OCI-LY1 (cell line): ENCODE measurements at regions not wholly inside any gene's neighbourhood (a gene's known extent, or its start where the extent isn't known, plus 50 kb on each side); places are given as distances from the start of the nearest gene placed in this dataset.

Experiments
- H2AFZ ChIP-seq: fragments of 200-600 bp; sonication (generic), shearing (Covaris generic); 2 replicates; pipeline ENCODE4 v1.6.0; 2014; ENCODE audit warnings: antibody characterized with exemption, mild to moderate bottlenecking, low read length
- H3F3A ChIP-seq: fragments of 200-600 bp; sonication (generic), shearing (Covaris generic); 2 replicates; pipeline ENCODE4 v1.6.0; 2014; ENCODE audit warnings: mild to moderate bottlenecking, antibody characterized with exemption, low read length, moderate library complexity; ENCODE audit not compliant: insufficient read depth
- H3K27ac ChIP-seq: fragments of 200-600 bp; sonication (generic); 2 replicates; pipeline ENCODE4 v1.5.1; 2014; ENCODE audit warnings: low read length, mixed run types, mild to moderate bottlenecking, low read depth; ENCODE audit not compliant: poor library complexity, severe bottlenecking
- H3K27me3 ChIP-seq: fragments of 200-600 bp; sonication (generic); 2 replicates; pipeline ENCODE4 v1.6.0; 2014; ENCODE audit warnings: antibody characterized with exemption, mild to moderate bottlenecking, low read length, moderate library complexity; ENCODE audit not compliant: insufficient read depth
- H3K36me3 ChIP-seq: fragments of 200-600 bp; sonication (generic); 2 replicates; pipeline ENCODE4 v1.6.1; 2014; ENCODE audit warnings: mild to moderate bottlenecking, antibody characterized with exemption, low read length, moderate library complexity, mixed read lengths; ENCODE audit not compliant: insufficient read depth
- H3K4me1 ChIP-seq: fragments of 200-600 bp; sonication (generic); 2 replicates; pipeline ENCODE4 v1.5.1; 2014; ENCODE audit warnings: mild to moderate bottlenecking, low read length, moderate library complexity; ENCODE audit not compliant: insufficient read depth, severe bottlenecking
- H3K4me2 ChIP-seq: fragments of 200-600 bp; sonication (generic), shearing (Covaris generic); 2 replicates; pipeline ENCODE4 v1.6.1; 2014; ENCODE audit warnings: low read length
- H3K4me3 ChIP-seq: fragments of 200-600 bp; sonication (generic); 2 replicates; pipeline ENCODE4 v1.5.1; 2014; ENCODE audit warnings: low read length, low read depth, mild to moderate bottlenecking, mixed read lengths; ENCODE audit not compliant: poor library complexity, severe bottlenecking
- H3K79me2 ChIP-seq: fragments of 200-600 bp; shearing (Covaris generic); 2 replicates; pipeline ENCODE4 v1.6.1; 2016; ENCODE audit warnings: mixed run types, low read length, mixed read lengths; ENCODE audit not compliant: insufficient read depth
- H3K9ac ChIP-seq: fragments of 200-600 bp; sonication (generic), shearing (Covaris generic); 2 replicates; pipeline ENCODE4 v1.6.1; 2014; ENCODE audit warnings: mild to moderate bottlenecking, low read length, mixed read lengths
- H3K9me2 ChIP-seq: fragments of 200-600 bp; sonication (generic), shearing (Covaris generic); 2 replicates; pipeline ENCODE4 v1.6.1; 2014; ENCODE audit warnings: low read depth, mild to moderate bottlenecking, low read length, mixed read lengths
- H3K9me3 ChIP-seq: fragments of 200-600 bp; shearing (Covaris generic); 2 replicates; pipeline ENCODE4 v1.6.1; 2014; ENCODE audit warnings: low read length, mixed read lengths
- H4K20me1 ChIP-seq: fragments of 200-600 bp; sonication (generic), shearing (Covaris generic); 2 replicates; pipeline ENCODE4 v1.6.0; 2016; ENCODE audit warnings: mild to moderate bottlenecking, low read length; ENCODE audit not compliant: insufficient read depth
- EZH2 ChIP-seq: fragments of 200-600 bp; sonication (generic), shearing (Covaris generic); IDR thresholded peaks from 2 replicates; pipeline ENCODE4 v1.8.0; 2017; ENCODE audit warnings: borderline replicate concordance, mixed run types, mild to moderate bottlenecking, antibody characterized with exemption, low read length, moderate library complexity, mixed read lengths
- TF ChIP-seq, protein P1 (sequence below): fragments of 200-600 bp; sonication (generic), shearing (Covaris generic); IDR thresholded peaks from 2 replicates; pipeline ENCODE4 v1.5.1; 2017; ENCODE audit warnings: mild to moderate bottlenecking, antibody characterized with exemption, low read length, moderate library complexity, mixed read lengths

DNA sequence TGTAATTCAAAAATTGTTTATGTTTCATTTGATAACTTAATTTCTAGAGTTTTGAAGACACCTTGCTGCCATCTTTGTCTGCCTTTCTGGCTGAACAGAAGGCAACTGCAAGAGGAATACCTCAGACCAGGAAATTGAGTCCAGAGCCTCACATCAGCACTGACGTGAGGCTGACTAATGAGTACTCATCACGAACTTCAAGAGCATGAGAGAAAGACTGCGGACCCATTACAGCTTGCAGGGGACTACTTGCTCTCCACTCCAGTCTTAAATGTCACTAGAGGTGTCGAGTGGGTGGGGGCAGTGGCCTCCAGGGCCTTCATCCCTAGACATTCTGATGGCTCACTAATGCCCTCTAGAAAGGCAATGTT, 109.5 kb upstream of the SSTR4 start:
- no peak overlapping the region for H3K9ac ChIP-seq
- no peaks in the 10 kb centered on the region for H3K9me3 ChIP-seq
- TF ChIP-seq, protein P1, sequence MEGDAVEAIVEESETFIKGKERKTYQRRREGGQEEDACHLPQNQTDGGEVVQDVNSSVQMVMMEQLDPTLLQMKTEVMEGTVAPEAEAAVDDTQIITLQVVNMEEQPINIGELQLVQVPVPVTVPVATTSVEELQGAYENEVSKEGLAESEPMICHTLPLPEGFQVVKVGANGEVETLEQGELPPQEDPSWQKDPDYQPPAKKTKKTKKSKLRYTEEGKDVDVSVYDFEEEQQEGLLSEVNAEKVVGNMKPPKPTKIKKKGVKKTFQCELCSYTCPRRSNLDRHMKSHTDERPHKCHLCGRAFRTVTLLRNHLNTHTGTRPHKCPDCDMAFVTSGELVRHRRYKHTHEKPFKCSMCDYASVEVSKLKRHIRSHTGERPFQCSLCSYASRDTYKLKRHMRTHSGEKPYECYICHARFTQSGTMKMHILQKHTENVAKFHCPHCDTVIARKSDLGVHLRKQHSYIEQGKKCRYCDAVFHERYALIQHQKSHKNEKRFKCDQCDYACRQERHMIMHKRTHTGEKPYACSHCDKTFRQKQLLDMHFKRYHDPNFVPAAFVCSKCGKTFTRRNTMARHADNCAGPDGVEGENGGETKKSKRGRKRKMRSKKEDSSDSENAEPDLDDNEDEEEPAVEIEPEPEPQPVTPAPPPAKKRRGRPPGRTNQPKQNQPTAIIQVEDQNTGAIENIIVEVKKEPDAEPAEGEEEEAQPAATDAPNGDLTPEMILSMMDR, result no peak
- no peak for TF ChIP-seq EZH2
- H3K27ac ChIP-seq, result no peak overlapping the region
- no peak overlapping the region for H3K4me3 ChIP-seq
- H3K4me2 ChIP-seq, result no peak overlapping the region
- H2AFZ ChIP-seq, result no peak overlapping the region
- H4K20me1 ChIP-seq, result no peaks in the 10 kb centered on the region
- no peaks in the 10 kb centered on the region for H3K9me2 ChIP-seq
- no peaks in the 10 kb centered on the region for H3K36me3 ChIP-seq
- H3F3A ChIP-seq, result no peaks in the 10 kb centered on the region
- no peaks in the 10 kb centered on the region for H3K4me1 ChIP-seq
- H3K27me3 ChIP-seq, result no peaks in the 10 kb centered on the region
- H3K79me2 ChIP-seq, result no peaks in the 10 kb centered on the region

DNA sequence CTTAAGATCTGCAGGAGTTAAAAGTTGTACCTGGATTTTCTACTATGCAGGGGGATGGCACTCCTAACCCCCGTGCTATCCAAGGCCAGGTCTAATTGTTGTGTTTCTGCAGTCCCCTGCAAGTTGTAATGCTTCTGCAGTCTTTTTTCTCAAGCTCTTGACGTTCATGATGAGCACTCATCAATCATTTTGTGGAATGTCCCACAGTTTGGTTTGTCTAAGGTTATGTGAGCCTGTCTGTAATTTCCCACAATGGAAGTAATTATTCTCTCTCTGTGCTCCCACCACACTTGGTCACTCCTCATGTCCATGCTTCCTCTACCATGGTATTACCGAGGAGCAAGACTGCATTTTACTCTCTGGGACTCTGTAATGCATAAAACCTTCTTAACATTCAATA, 107.6 kb upstream of the SSTR4 start:
- H3K9me2 ChIP-seq, result no peaks in the 10 kb centered on the region
- no peak overlapping the region for H3K4me2 ChIP-seq
- H4K20me1 ChIP-seq, result no peaks in the 10 kb centered on the region
- H3K27me3 ChIP-seq, result no peaks in the 10 kb centered on the region
- H3K9me3 ChIP-seq, result no peaks in the 10 kb centered on the region
- H3F3A ChIP-seq, result no peaks in the 10 kb centered on the region
- H3K79me2 ChIP-seq, result no peaks in the 10 kb centered on the region
- no peak for TF ChIP-seq EZH2
- TF ChIP-seq, protein P1, result no peak
- no peaks in the 10 kb centered on the region for H3K36me3 ChIP-seq
- no peak overlapping the region for H3K4me3 ChIP-seq
- no peak overlapping the region for H3K27ac ChIP-seq
- H3K9ac ChIP-seq, result no peak overlapping the region
- H3K4me1 ChIP-seq, result no peaks in the 10 kb centered on the region
- no peak overlapping the region for H2AFZ ChIP-seq

DNA sequence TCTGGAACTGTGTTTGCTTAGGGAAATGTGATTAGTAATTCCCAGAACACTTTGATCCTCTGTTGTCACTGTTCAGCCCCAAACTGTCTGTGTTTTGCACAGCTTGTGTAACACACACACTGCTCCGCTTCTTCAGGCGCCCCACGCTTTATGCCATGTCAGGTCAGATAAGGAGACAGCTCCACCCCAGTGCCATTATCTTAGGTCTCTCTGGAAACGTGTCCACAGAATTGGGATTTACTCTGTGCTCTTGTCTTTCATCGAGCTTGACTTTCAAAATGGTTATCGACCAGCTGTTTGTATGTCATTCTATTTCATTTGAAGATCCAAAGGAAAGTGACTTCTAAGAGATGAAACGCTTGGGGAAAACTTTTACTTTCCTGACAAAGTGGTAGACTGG, 106.4 kb upstream of the SSTR4 start:
- Histone ChIP-seq H3K9me3 (no peaks in the 10 kb centered on the region), H3K36me3 (no peaks in the 10 kb centered on the region), H3K4me3 (no peak overlapping the region), H3F3A (no peaks in the 10 kb centered on the region), H3K9ac (no peak overlapping the region), H3K9me2 (no peaks in the 10 kb centered on the region), H4K20me1 (no peaks in the 10 kb centered on the region), H3K4me1 (no peaks in the 10 kb centered on the region), H3K27me3 (no peaks in the 10 kb centered on the region), H3K79me2 (no peaks in the 10 kb centered on the region), H2AFZ (no peak overlapping the region), H3K27ac (no peak overlapping the region), H3K4me2 (no peak overlapping the region)
- no peak for TF ChIP-seq EZH2
- TF ChIP-seq, protein P1, result no peak

DNA sequence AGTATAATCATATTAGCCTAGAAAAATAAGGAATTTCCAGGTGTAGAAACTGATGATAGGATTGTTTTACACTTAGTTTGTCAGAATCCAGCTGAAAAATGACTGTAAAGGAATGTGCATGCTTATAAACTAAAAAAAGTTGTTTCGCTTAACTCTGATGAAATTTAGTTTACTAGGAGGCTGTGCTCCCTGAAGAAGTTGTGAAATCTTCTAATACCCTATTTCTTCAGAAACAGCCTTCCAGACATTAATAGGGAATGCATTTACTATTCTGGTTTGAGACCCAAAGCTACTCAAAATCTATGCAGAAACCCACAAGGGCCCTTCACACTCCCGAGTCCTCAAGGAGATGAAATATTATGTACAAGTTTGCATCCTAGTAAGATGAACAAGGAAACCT, 105.5 kb upstream of the SSTR4 start:
- TF ChIP-seq, protein P1, result no peak
- no peak for TF ChIP-seq EZH2
- Histone ChIP-seq H3K4me2 (no peak overlapping the region), H2AFZ (no peak overlapping the region)

More for the DNA sequence above, 105.5 kb upstream of the SSTR4 start:
- Histone ChIP-seq H3K27me3 (no peaks in the 10 kb centered on the region), H3F3A (no peaks in the 10 kb centered on the region), H3K9ac (no peak overlapping the region), H3K9me2 (no peaks in the 10 kb centered on the region), H3K36me3 (no peaks in the 10 kb centered on the region), H3K79me2 (no peaks in the 10 kb centered on the region), H3K4me1 (no peaks in the 10 kb centered on the region), H3K4me3 (no peak overlapping the region), H3K27ac (no peak overlapping the region), H3K9me3 (no peaks in the 10 kb centered on the region), H4K20me1 (no peaks in the 10 kb centered on the region)
